D721Med (cell line): ENCODE measurements at regions not wholly inside any gene's neighbourhood (a gene's known extent, or its start where the extent isn't known, plus 50 kb on each side); places are given as distances from the start of the nearest gene placed in this dataset.

ENCODE experiments used
- DNase-seq: peaks from one replicate; pipeline ENCODE4 v3.0.0; 2011; ENCODE audit warnings: low spot score; ENCODE audit not compliant: insufficient read length
- FAIRE-seq: peaks from 2 replicates; lab custom pipeline; 2011; peaks lifted over from hg19 to GRCh38; lab: Jason Lieb, UNC
- TF ChIP-seq, protein P1 (sequence below): IDR thresholded peaks from 2 replicates; pipeline ENCODE4 v1.5.1; 2012; ENCODE audit warnings: mild to moderate bottlenecking, control low read depth; ENCODE audit not compliant: insufficient read depth; ENCODE audit errors: missing control alignments

DNA sequence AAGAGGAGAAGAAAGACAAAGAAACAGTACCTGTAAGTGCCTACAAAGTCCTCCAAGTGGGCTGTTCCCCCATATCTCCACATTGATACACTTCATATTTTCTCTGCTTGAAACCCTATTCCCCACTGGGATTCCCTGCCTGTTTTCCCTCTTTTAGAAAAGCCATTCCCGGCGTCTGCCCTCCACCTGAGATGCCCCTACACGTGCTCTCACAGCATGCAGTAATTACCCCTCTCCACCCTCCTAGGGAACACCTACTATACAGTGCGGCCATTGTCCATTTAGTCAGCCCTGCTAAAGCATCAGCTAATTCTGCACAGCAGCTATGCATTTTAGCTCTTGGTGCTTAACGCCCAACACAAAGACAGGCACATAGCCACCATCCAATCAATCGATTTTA is 135.7 kb upstream of the TIAM1 start:
- no peak for FAIRE-seq
- TF ChIP-seq, protein P1, sequence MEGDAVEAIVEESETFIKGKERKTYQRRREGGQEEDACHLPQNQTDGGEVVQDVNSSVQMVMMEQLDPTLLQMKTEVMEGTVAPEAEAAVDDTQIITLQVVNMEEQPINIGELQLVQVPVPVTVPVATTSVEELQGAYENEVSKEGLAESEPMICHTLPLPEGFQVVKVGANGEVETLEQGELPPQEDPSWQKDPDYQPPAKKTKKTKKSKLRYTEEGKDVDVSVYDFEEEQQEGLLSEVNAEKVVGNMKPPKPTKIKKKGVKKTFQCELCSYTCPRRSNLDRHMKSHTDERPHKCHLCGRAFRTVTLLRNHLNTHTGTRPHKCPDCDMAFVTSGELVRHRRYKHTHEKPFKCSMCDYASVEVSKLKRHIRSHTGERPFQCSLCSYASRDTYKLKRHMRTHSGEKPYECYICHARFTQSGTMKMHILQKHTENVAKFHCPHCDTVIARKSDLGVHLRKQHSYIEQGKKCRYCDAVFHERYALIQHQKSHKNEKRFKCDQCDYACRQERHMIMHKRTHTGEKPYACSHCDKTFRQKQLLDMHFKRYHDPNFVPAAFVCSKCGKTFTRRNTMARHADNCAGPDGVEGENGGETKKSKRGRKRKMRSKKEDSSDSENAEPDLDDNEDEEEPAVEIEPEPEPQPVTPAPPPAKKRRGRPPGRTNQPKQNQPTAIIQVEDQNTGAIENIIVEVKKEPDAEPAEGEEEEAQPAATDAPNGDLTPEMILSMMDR = no peak
- DNase-seq = no peak

DNA sequence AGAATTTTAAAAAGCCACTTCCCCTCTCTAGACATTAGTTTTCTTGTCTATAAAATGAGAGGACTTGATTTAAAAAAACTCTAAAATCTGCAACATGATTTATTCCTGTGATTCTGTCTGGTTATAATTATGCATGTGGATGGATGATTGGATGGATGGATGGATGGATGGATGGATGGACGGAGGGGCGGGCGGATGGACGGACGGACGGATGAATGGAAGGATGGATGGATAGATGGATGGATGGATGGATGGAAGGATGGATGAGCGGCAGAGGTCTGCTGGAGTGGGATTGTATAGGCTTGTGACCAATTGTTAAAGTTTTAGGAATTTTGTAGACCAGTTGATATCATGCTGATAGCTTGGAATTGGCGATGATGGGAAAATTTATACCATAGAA is 135.2 kb upstream of the TIAM1 start:
- FAIRE-seq (no peak), DNase-seq (no peak)
- TF ChIP-seq, protein P1 = no peak

DNA sequence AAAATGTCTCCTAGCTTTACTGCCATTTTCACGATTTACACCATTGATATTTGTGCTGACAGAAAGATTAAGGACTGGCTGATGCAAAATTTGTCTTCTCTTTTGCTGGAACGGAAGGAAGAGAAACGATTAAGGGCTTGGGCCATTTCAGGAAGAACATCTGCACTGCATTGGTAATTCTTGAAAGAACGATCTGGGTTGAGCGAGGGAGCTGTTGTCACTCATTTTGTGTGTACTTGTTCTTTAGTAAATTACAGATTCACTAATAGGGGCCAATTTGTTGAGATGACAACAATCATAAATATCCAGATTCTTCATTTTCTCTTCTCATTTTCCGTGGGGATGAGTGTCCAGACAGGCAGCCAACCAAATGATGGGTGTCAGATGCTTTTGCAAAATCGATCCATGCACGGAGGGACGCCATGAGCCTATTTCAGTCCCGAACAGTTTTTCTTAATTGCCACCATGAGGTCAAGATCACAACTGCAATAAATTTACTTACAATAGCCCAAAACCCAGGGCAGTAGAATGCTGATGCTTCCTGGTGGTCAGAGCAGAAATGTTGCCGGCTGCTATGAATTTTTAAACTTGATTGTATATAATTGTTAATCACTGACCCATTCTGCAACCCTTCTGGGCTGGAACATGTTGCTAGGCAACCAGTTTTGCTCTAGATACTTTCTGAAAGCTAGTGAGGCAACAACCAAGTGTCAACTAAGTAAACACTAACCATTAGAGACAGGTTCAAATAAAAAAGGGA is 132.4 kb upstream of the TIAM1 start:
- no peak for DNase-seq
- FAIRE-seq = no peak
- TF ChIP-seq, protein P1 = no peak

DNA sequence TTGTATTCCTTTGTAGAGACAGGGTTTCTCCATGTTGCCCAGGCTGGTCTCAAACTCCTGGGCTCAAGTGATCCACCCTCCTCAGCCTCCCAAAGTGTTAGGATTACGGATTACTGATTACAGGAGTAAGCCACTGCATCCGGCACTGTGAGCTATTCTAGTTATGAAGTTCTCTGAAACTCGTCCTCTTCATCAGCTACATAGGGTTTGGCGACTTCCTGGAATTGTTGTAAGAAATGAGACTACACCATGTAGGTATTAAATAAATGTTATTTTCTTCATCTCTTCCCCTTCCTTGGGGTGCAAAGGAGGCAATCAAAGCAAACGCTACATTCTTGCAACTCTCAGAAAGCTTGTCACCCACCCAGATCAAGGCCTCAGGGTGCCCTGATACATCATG is 131.2 kb upstream of the TIAM1 start:
- TF ChIP-seq, protein P1 = no peak
- DNase-seq = no peak
- no peak for FAIRE-seq

DNA sequence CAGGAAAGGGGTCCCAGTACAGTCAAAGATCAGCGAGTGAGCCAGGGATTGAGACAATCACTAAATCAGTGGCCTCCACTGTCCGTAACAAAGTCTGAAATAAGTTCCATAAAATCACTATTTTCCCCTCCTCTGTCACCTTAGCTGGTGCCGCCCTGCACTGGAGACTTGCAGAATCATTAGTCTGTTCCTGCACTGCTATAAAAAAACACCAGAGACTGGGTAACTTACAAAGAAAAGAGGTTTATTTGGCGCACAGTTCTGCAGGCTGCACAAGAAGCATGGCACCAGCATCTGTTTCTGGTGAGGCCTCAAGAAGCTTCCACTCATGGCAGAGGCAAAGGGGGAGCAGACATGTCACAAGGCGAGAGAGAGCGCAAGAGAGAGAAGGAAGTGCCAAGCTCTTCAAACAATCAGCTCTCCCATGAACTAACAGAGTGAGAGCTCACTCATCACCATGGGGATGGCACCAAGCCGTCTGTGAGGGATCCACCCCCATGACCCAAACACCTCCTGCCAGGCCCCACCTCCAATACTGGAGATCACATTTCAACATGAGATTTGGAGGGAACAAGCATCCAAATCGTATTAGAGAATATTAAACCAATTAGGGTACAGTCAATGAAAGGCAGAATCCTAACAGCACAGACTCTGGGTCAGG is 129.8 kb upstream of the TIAM1 start:
- DNase-seq (no peak), FAIRE-seq (no peak)
- TF ChIP-seq, protein P1 = no peak

- TF ChIP-seq, protein P1 = no peak
- no peak for DNase-seq
- no peak for FAIRE-seq
Observed at GRCh38 chr21:31471865-31472264, 127.8 kb upstream of the TIAM1 start.
